Endothelial cell (in vitro differentiated cells): ENCODE measurements at regions not wholly inside any gene's neighbourhood (a gene's known extent, or its start where the extent isn't known, plus 50 kb on each side); places are given as distances from the start of the nearest gene placed in this dataset.
"Not testable (repeated sequence)": the region's sequence is repeated elsewhere in the genome, so short reads cannot be mapped to it uniquely, and the experiment has no call there.

Experiments
- DNase-seq: peaks from one replicate; pipeline ENCODE4 v3.0.0; 2021; ENCODE audit warnings: low spot score
- H3K27ac Mint-ChIP-seq: one replicate; pipeline ENCODE4 v1.8.0; 2021; ENCODE audit warnings: mixed read lengths, inconsistent platforms; ENCODE audit not compliant: unreplicated experiment
- H3K27me3 Mint-ChIP-seq: one replicate; pipeline ENCODE4 v1.8.0; 2021; ENCODE audit warnings: mild to moderate bottlenecking, moderate library complexity, mixed read lengths, inconsistent platforms; ENCODE audit not compliant: unreplicated experiment
- H3K36me3 Mint-ChIP-seq: one replicate; pipeline ENCODE4 v1.8.0; 2021; ENCODE audit warnings: mild to moderate bottlenecking, low read depth, mixed read lengths, inconsistent platforms; ENCODE audit not compliant: unreplicated experiment
- H3K4me1 Mint-ChIP-seq: one replicate; pipeline ENCODE4 v1.8.0; 2021; ENCODE audit warnings: mild to moderate bottlenecking, mixed read lengths, inconsistent platforms; ENCODE audit not compliant: unreplicated experiment
- H3K4me3 Mint-ChIP-seq: one replicate; pipeline ENCODE4 v1.8.0; 2021; ENCODE audit warnings: mild to moderate bottlenecking, mixed read lengths, inconsistent platforms; ENCODE audit not compliant: unreplicated experiment
- H3K9me3 Mint-ChIP-seq: one replicate; pipeline ENCODE4 v1.8.0; 2021; ENCODE audit warnings: mixed read lengths, inconsistent platforms; ENCODE audit not compliant: unreplicated experiment
- CTCF ChIP-seq: fragments of 200-600 bp; sonication (generic); IDR thresholded peaks from one replicate; pipeline ENCODE4 v1.5.0; 2021; ENCODE audit warnings: antibody characterized with exemption; ENCODE audit not compliant: unreplicated experiment

- DNase-seq: no peak
- Mint-ChIP-seq H3K27ac (no peak overlapping the region), H3K4me3 (no peak overlapping the region), H3K36me3 (no peaks in the 10 kb centered on the region), H3K4me1 (peaks cover 3% of the 10 kb centered on the region), H3K9me3 (no peaks in the 10 kb centered on the region), H3K27me3 (no peaks in the 10 kb centered on the region)
- no peak for TF ChIP-seq CTCF
Measured at GRCh38 chr6:56874328-56874727, 80.6 kb upstream of the BEND6 start.

GRCh38 chr6:56870053-56870452, 84.9 kb upstream of the BEND6 start:
- not testable (repeated sequence) for H3K27ac Mint-ChIP-seq, H3K9me3 Mint-ChIP-seq, H3K27me3 Mint-ChIP-seq, H3K4me3 Mint-ChIP-seq, DNase-seq, H3K36me3 Mint-ChIP-seq
- H3K4me1 Mint-ChIP-seq: peaks cover 10% of the 10 kb centered on the region

GRCh38 chr6:56869346-56869745, 85.6 kb upstream of the BEND6 start:
- Mint-ChIP-seq H3K4me3 (no peak overlapping the region), H3K27ac (no peak overlapping the region), H3K9me3 (no peaks in the 10 kb centered on the region), H3K27me3 (peaks cover 3% of the 10 kb centered on the region), H3K36me3 (no peaks in the 10 kb centered on the region), H3K4me1 (peaks cover 10% of the 10 kb centered on the region)
- DNase-seq: no peak
- no peak for TF ChIP-seq CTCF

- no peak overlapping the region for H3K4me3 Mint-ChIP-seq
- H3K4me1 Mint-ChIP-seq: peaks cover 10% of the 10 kb centered on the region
- no peaks in the 10 kb centered on the region for H3K36me3 Mint-ChIP-seq
- H3K27me3 Mint-ChIP-seq: peaks cover 3% of the 10 kb centered on the region
- H3K9me3 Mint-ChIP-seq: no peaks in the 10 kb centered on the region
- no peak for TF ChIP-seq CTCF
- no peak for DNase-seq
- no peak overlapping the region for H3K27ac Mint-ChIP-seq
Measured at GRCh38 chr6:56868687-56869086, 86.2 kb upstream of the BEND6 start.

- no peak for DNase-seq
- Mint-ChIP-seq H3K9me3 (no peaks in the 10 kb centered on the region), H3K27ac (no peak overlapping the region), H3K4me1 (peaks cover 17% of the 10 kb centered on the region), H3K27me3 (peaks cover 4% of the 10 kb centered on the region), H3K36me3 (no peaks in the 10 kb centered on the region), H3K4me3 (no peak overlapping the region)
- no peak for TF ChIP-seq CTCF
Measured at GRCh38 chr6:56866917-56867522, 87.9 kb upstream of the BEND6 start.
